Stimulated activated CD4-positive, alpha-beta T cell treated with anti-CD3 and anti-CD28 coated beads, TNF-alpha, amount 100 ng/mL, for 48 hours (primary cell): ENCODE measurements at regions not wholly inside any gene's neighbourhood (a gene's known extent, or its start where the extent isn't known, plus 50 kb on each side); places are given as distances from the start of the nearest gene placed in this dataset.

ENCODE experiments used
- DNase-seq, 3 donors: peaks; one replicate each; pipeline ENCODE4 v3.0.0-alpha.2; 2020; ENCODE audit warnings: low read depth in 3 of 3

DNA sequence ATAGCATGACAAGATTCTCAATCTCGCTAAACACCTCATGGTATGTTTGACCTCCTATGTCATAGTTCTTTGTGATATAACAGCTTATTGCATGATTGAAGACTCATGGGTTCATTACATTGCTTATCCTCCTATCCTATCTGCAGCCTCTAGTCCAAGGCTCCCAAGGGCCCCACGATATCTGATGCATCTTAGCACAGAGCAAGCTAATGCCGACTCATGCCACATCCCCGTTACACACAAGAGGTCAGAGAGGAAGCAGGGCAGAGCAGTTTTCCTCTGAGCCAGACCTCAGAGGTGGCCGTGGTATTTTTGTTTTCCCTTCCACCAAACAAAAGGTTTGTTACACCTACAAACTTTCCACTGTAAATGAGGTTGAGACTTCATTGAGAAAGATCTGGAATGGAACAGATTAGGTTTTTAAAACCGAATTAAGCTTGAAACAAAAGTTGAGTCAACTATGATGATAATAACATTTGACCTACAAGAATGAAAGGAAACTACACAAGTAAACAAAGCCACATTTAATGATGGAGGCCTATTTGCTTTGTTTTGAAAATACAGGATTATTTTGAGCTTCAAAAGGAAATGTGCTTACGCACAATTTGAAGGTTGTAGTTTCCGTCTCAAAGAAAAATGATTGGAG is 133.9 kb upstream of the MYLIP start:
- no peak for DNase-seq

GRCh38 chr6:15993716-15994228 is 135.1 kb upstream of the MYLIP start:
- no peak for DNase-seq

GRCh38 chr6:15990179-15990578 is 138.7 kb upstream of the MYLIP start:
- no peak for DNase-seq

GRCh38 chr6:15989397-15989796 is 139.5 kb upstream of the MYLIP start:
- DNase-seq = no peak

DNA sequence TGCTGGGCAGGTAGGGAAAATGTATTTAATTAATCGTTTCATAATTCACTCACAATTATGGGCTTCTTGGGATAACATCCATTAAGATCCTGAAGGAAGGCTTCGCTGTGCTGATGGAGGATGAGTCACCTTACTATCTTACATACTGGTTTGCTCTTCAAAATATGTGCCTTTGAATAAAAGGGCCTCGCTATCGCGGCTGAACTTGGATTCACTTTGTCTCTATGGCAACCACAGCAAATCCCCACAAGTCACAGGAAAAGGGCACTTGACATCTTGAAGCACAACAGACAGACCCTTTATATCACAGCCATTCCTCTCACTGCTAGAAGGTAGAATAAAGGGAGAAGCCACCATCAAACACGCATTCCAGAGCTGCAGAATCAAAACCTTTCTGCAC is 141.3 kb upstream of the MYLIP start:
- no peak for DNase-seq

DNA sequence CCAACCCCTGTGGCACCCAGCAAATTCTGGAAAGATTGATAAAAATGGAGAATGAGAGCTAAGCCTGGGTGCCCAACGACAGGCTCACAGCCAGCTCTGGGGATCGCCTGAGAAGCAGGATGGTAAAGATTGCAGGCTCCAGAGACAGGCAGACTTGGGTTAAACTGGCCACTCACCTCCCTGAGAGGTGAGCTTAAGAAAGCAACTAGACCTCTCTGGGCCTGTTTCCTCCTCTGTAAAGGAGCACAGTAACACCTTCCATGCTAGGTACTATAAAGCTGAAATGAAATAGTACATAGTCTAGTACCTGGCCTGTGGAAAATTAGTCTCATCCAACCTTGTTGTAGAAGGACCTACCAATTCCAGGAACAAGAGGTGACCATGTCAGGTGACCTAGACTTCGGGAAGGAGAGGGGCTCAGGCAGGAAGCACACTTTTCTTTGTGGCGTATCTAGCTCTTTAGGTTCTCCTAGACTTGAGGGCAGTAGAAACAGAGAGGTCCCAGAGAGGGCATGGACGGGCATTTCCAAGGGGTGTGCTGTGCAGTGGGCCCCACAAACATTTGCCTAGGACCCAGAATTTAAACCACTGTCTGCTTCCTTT is 142.8 kb upstream of the MYLIP start:
- no peak for DNase-seq

DNA sequence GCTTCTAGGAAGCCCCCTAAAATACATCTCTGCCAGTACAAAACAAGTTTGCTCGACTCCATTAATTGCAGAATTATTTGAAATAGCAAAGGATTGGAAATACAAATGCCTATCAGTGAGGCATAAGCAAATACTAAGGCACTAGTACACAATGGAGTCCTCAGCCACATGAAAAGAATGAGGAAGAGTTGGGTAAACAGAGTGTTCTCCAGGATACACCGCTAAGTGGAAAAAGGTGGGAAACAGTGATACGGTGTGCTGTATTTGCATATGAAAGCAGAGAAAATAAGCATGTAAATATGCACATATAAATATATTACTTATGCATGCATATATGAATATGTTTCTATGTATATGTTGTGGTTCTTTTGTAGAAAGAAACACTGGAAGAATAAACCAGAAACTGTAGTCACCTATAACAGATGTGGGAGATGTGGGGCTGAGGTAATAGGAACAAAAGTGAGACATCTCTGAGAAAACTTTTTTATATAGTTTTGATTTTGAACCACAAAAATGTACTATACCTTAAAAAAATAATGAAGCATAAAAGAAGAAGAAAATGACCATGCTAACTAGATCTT is 143.4 kb upstream of the MYLIP start:
- DNase-seq = no peak

DNA sequence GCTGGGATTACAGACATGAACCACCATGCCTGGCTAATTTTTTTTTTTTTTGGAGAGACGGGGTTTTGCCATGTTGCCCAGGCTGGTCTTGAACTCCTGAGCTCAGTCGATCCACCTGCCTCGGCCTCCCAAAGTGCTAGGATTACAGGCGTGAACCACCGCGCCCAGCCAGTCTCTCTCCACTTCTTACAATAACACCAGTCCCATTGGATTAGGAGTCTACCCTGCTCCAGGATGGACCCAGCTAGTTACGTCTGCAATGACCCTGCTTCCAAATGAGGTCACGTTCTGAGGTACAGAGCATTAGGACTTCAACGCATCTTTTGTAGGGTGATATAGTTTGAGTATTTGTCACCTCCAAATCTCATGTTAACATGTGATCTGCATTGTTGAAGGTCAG is 146.9 kb upstream of the MYLIP start:
- DNase-seq = no peak

DNA sequence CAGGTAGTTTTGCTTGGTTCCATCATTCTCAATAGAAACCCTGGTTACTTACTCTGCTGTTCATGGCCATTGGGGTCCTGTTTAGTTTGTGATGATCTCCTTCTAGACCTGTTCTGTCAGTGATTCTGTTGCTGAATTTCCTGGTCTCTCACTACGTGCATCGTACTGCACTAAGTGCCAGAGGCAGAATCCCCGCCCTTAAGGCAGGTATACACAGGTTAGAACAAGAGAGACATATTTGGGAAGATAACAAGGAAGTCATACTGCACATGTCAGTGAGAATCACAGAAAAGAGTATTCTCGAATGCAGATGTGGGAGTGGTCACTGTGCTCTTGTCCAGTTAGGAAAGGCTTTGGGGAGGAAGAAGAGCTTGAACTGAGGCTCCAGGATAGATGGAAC is 148.1 kb upstream of the MYLIP start:
- DNase-seq = no peak

DNA sequence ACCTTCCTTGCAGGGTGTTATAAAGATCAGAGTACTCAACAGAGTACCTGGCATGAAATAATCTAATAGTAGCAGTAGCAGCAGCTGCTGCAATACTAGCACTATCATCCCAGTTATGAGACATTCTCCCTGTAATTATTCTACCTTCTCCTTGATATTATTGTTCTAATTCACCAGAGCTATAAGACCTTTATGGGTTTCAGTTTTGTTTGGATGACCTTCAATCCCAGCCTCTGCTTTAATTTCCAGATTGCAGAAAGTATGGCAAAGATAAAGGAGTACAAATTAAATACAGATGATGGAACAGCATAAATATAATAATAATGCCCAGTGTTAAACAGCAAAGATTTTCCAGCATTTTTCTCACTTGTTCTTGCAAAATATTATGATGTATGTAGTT is 150.5 kb upstream of the MYLIP start:
- no peak for DNase-seq

DNA sequence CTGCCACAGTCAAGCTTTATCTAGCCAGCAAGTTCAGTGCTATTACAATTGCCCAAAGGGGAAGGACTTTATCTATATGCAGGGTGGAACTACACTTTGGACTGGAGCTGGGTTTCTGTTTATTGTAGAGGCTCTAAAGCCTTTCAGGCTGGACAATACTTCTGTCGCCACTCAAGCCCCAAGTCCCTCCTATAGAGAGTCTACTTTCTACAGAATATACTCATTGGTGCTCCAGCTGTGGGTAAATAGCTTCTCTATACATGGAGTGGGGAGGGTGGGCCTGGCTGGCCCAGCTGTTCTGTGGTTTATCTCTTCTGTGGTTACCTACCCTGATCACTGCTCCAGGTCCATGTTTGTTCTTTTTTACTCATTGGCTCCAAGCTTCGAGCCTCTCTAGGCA is 151.8 kb upstream of the MYLIP start:
- DNase-seq = no peak

- DNase-seq = no peak
Measured at GRCh38 chr6:15974817-15975216, 154.1 kb upstream of the MYLIP start.

- DNase-seq = no peak
Measured at GRCh38 chr6:15970517-15970916, 158.4 kb upstream of the MYLIP start.

DNA sequence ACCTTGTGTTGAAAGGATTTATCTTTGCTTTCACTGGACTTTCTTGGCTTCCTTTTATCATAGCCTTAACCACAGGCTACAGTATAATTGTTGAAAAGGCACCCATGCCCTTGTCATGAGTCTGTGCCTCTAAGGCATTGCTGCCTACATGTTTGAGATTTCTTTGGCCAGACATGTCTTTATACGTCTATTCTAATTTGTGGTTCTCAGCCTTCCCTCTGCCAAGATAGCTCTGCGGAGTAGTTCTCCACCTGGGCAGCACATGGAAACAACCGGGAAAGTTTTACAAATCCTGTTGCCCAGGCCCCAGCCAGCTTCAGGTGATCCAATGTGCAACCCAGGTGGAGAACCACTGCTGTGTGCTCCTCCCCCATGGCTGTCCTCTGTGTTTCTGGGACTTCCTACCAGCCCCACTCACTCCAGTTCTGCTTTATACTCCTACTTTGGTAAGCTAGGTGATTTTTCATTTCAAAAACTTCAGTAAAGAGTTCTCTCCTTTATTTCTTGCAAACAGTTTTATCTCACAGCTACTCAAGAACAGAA is 159.6 kb upstream of the MYLIP start:
- DNase-seq = no peak

- no peak for DNase-seq
Measured at GRCh38 chr6:15968519-15968918, 160.4 kb upstream of the MYLIP start.

DNA sequence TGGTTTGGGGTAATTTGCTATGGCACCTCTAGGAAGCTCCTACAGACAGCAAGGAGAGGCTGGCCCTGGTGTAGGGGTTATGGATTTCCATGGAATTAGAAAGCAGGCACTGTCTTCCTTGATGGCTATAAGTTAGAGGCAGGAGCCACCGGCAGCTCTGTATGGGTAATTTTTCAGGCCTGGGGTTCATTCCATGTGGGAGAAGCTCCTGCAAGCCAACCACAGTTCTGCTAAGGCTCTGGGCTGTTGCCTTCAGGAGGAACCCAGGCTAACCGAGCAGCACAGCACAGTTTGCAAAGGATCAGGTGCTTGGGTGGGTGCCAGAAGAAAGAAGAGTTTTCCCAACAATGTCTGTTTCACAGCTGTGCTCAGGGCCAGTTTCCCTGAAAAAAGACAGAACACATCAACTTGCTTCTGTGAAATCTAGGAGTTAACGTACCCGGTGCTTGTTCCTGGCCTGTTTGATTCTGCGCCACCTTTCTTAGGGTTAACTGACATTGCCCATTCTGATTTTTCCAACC is 162.8 kb upstream of the MYLIP start:
- DNase-seq = no peak

- DNase-seq = no peak
Measured at GRCh38 chr6:15962449-15962764, 166.5 kb upstream of the MYLIP start.

- DNase-seq = no peak
Measured at GRCh38 chr6:15961635-15962448, 167.0 kb upstream of the MYLIP start.

- DNase-seq = no peak
Measured at GRCh38 chr6:15960740-15961634, 167.9 kb upstream of the MYLIP start.

DNA sequence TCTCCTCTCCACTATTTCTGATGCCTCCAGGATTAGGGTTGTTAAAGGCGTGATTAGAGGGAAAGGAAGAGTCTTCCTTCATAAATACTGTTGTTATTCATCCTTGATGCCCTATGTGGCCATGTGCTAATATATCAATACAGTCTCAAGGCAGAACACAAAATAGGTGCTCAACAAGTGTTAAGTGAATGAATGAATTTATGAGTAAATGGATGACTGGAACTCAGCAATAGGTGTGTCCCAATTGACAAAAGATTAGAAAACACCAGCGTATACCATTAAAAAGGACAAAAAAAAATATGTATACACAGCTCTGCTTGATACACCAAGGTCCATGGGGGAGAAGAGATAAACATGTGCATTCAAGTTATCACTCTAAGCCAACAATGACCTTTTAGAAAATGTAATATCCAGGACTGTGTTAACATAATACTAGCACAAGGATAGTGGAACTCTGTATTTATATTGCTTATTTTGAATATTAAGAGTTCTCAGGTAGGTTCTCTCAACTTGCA is 171.2 kb upstream of the MYLIP start:
- no peak for DNase-seq
